ENCODE measurements at regions not wholly inside any gene's neighbourhood (a gene's known extent, or its start where the extent isn't known, plus 50 kb on each side); places are given as distances from the start of the nearest gene placed in this dataset.

GRCh38 chr5:126370796-126371718, 52.2 kb upstream of the GRAMD2B start:
- POLR2A ChIA-PET = interaction anchor here (0.7 to 3.0 kb wide), 7 partner anchors 14 to 224 kb away, joined by 3 to 24 read pairs (median 5); partner anchors contain the start of genes ALDH7A1 and GRAMD2B
- in situ Hi-C loops (cut with HindIII; ENCODE audit: extremely low pct_ligation_motif_present, low pct_unique_long_range_greater_than_20kb) = no loop called here
- H3K4me2 ChIP-seq (ENCODE audit: low read depth, low read length) = peak overlapping the region; percentile 92
- peak; percentile 51; the same call in 1 of the 2 replicates for TF ChIP-seq MAX (IDR thresholded peaks at IDR 0.05)
- no peak for TF ChIP-seq KAT2B (IDR thresholded peaks at IDR 0.05; ENCODE audit: borderline replicate concordance, low read depth, low read length)
- TF ChIP-seq ZNF567 (CRISPR knock-in tag; IDR thresholded peaks at IDR 0.05; ENCODE audit: borderline replicate concordance) = no peak
- TF ChIP-seq, protein P1, sequence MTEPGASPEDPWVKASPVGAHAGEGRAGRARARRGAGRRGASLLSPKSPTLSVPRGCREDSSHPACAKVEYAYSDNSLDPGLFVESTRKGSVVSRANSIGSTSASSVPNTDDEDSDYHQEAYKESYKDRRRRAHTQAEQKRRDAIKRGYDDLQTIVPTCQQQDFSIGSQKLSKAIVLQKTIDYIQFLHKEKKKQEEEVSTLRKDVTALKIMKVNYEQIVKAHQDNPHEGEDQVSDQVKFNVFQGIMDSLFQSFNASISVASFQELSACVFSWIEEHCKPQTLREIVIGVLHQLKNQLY (CRISPR knock-in tag; IDR thresholded peaks at IDR 0.05) = no peak
- TF ChIP-seq, protein P2, sequence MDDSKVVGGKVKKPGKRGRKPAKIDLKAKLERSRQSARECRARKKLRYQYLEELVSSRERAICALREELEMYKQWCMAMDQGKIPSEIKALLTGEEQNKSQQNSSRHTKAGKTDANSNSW (CRISPR knock-in tag; IDR thresholded peaks at IDR 0.05; ENCODE audit: borderline replicate concordance) = no peak
- TF ChIP-seq, protein P3, sequence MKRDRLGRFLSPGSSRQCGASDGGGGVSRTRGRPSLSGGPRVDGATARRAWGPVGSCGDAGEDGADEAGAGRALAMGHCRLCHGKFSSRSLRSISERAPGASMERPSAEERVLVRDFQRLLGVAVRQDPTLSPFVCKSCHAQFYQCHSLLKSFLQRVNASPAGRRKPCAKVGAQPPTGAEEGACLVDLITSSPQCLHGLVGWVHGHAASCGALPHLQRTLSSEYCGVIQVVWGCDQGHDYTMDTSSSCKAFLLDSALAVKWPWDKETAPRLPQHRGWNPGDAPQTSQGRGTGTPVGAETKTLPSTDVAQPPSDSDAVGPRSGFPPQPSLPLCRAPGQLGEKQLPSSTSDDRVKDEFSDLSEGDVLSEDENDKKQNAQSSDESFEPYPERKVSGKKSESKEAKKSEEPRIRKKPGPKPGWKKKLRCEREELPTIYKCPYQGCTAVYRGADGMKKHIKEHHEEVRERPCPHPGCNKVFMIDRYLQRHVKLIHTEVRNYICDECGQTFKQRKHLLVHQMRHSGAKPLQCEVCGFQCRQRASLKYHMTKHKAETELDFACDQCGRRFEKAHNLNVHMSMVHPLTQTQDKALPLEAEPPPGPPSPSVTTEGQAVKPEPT (CRISPR knock-in tag; IDR thresholded peaks at IDR 0.05; ENCODE audit: low read depth) = no peak
- TF ChIP-seq ZFP36L1 (CRISPR knock-in tag; IDR thresholded peaks at IDR 0.05) = 0 out of 2 replicates have a peak, but pooled peaks have one; percentile 42
- 0 out of 4 replicates have a peak, but pooled peaks of 1 of the 2 experiments have one; percentile 21 for TF ChIP-seq NR2F1 (CRISPR knock-in tag; IDR thresholded peaks at IDR 0.05)
- no peak for TF ChIP-seq MED13 (CRISPR knock-in tag; IDR thresholded peaks at IDR 0.05)
- no peak for TF ChIP-seq MYNN (CRISPR knock-in tag; IDR thresholded peaks at IDR 0.05; ENCODE audit: low read depth)
- TF ChIP-seq TBX2 (CRISPR knock-in tag; IDR thresholded peaks at IDR 0.05; ENCODE audit: borderline replicate concordance) = peak; percentile 29; the same call in 1 of the 2 replicates
- TF ChIP-seq MXI1 (IDR thresholded peaks at IDR 0.05; ENCODE audit: borderline replicate concordance, low read depth, low read length) = no peak
- TF ChIP-seq, protein P4, sequence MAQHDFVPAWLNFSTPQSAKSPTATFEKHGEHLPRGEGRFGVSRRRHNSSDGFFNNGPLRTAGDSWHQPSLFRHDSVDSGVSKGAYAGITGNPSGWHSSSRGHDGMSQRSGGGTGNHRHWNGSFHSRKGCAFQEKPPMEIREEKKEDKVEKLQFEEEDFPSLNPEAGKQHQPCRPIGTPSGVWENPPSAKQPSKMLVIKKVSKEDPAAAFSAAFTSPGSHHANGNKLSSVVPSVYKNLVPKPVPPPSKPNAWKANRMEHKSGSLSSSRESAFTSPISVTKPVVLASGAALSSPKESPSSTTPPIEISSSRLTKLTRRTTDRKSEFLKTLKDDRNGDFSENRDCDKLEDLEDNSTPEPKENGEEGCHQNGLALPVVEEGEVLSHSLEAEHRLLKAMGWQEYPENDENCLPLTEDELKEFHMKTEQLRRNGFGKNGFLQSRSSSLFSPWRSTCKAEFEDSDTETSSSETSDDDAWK (CRISPR knock-in tag; IDR thresholded peaks at IDR 0.05) = no peak
- TF ChIP-seq, protein P5, sequence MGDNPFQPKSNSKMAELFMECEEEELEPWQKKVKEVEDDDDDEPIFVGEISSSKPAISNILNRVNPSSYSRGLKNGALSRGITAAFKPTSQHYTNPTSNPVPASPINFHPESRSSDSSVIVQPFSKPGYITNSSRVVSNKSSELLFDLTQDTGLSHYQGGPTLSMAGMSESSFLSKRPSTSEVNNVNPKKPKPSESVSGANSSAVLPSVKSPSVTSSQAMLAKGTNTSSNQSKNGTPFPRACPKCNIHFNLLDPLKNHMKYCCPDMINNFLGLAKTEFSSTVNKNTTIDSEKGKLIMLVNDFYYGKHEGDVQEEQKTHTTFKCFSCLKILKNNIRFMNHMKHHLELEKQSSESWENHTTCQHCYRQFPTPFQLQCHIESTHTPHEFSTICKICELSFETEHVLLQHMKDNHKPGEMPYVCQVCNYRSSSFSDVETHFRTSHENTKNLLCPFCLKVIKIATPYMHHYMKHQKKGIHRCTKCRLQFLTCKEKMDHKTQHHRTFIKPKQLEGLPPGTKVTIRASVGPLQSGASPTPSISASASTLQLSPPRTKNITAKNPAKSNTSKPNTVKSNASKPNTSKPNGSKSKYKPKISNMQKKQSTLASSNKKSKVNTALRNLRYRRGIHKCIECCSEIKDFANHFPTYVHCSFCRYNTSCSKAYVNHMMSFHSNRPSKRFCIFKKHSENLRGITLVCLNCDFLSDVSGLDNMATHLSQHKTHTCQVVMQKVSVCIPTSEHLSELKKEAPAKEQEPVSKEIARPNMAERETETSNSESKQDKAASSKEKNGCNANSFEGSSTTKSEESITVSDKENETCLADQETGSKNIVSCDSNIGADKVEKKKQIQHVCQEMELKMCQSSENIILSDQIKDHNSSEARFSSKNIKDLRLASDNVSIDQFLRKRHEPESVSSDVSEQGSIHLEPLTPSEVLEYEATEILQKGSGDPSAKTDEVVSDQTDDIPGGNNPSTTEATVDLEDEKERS (CRISPR knock-in tag; IDR thresholded peaks at IDR 0.05) = no peak
- TF ChIP-seq TARDBP (CRISPR knock-in tag; IDR thresholded peaks at IDR 0.05) = no peak; the same call in 1 of the 2 replicates

More at GRCh38 chr5:126370796-126371718, 52.2 kb upstream of the GRAMD2B start:
- peaks cover 65% of the 10 kb centered on the region for H3K4me1 ChIP-seq (ENCODE audit: insufficient read depth, low read length)
- H3K9me3 ChIP-seq (ENCODE audit: low read length) = no peaks in the 10 kb centered on the region
- DNase-seq (ENCODE audit: low spot score) (peak; percentile 75), FAIRE-seq (no peak), ATAC-seq (peak; percentile 85)
- BruUV-seq (replicated peaks) = TSS peak; percentile 78
- 0 out of 2 replicates have a peak, but pooled peaks cover 4% of the 10 kb centered on the region for H4K20me1 ChIP-seq (ENCODE audit: insufficient read depth, low read length)
- WGBS (ENCODE audit: low lambda C conversion rate) = 0% methylated on average over 11 of the region's 12 CpGs
- peak overlapping the region; percentile 55 to 85 (median 75) for H3K4me3 ChIP-seq (replicated peaks in 1 of 3; ENCODE audit: insufficient read depth in 1 of 3, low read depth in 2 of 3, low read length in 3 of 3)
- H2AFZ ChIP-seq (ENCODE audit: low read length) = peak overlapping the region; percentile 69
- intact Hi-C loops (cut with micrococcal nuclease; ENCODE audit: unreplicated experiment) = loop anchor here (1.0 to 5.0 kb wide), 4 partner anchors 16 to 168 kb away; partner anchors contain the start of gene GRAMD2B
- H3K79me2 ChIP-seq (ENCODE audit: insufficient read depth, low read length) = peaks cover 27% of the 10 kb centered on the region
- H3K36me3 ChIP-seq (replicated peaks in 1 of 2; ENCODE audit: control insufficient read depth in 1 of 2, insufficient read depth in 2 of 2, low read length in 2 of 2) = no peaks in the 10 kb centered on the region
- peak overlapping the region; percentile 85 for H3K9ac ChIP-seq (ENCODE audit: insufficient read depth, low read depth, low read length)
- no peaks in the 10 kb centered on the region; a peak in 1 of 5 replicates for H3K27me3 ChIP-seq (ENCODE audit: control insufficient read depth in 1 of 2, insufficient read depth in 2 of 2, low read length in 2 of 2)
- CTCF ChIA-PET (ENCODE audit: low intra/inter-chr PET ratio, low total read pairs) = no interaction called here
- peak overlapping the region; percentile 87 for H3K27ac ChIP-seq (ENCODE audit: extremely low read length, insufficient read depth, low read length)

All from HepG2 (cell line).